ACC112 (cell line): ENCODE measurements at regions not wholly inside any gene's neighbourhood (a gene's known extent, or its start where the extent isn't known, plus 50 kb on each side); places are given as distances from the start of the nearest gene placed in this dataset.

Source experiments
- H2AFZ ChIP-seq: fragments of 200-600 bp; sonication (generic); one replicate; pipeline ENCODE4 v1.6.0; 2017; ENCODE audit warnings: antibody characterized with exemption, low read length; ENCODE audit not compliant: unreplicated experiment
- H3K27ac ChIP-seq: fragments of 200-600 bp; sonication (generic); 2 replicates; pipeline ENCODE4 v1.5.1; 2014; ENCODE audit warnings: low read depth, mild to moderate bottlenecking, antibody characterized with exemption, low read length, moderate library complexity
- H3K27me3 ChIP-seq: fragments of 200-600 bp; sonication (generic); 2 replicates; pipeline ENCODE4 v1.6.1; 2014; ENCODE audit warnings: mild to moderate bottlenecking, antibody characterized with exemption, low read length, moderate library complexity, mixed read lengths; ENCODE audit not compliant: insufficient read depth
- H3K36me3 ChIP-seq: fragments of 200-600 bp; sonication (generic); 2 replicates; pipeline ENCODE4 v1.6.1; 2016; ENCODE audit warnings: mild to moderate bottlenecking, antibody characterized with exemption, low read length, moderate library complexity, mixed read lengths; ENCODE audit not compliant: insufficient read depth
- H3K4me1 ChIP-seq: fragments of 200-600 bp; sonication (generic); one replicate; pipeline ENCODE4 v1.6.1; 2016; ENCODE audit warnings: low read length, mixed read lengths; ENCODE audit not compliant: insufficient read depth, unreplicated experiment, control insufficient read depth
- H3K4me3 ChIP-seq: fragments of 200-600 bp; sonication (generic); 2 replicates; pipeline ENCODE4 v1.5.1; 2014; ENCODE audit warnings: mild to moderate bottlenecking, low read depth, low read length
- H3K79me2 ChIP-seq: fragments of 200-600 bp; sonication (generic); one replicate; pipeline ENCODE4 v1.6.0; 2016; ENCODE audit warnings: low read length; ENCODE audit not compliant: control insufficient read depth, unreplicated experiment, insufficient read depth

GRCh38 chr9:93820667-93821306, 134.4 kb downstream of the BARX1 start:
- H3K4me1 ChIP-seq, result no peaks in the 10 kb centered on the region
- no peak overlapping the region for H3K4me3 ChIP-seq
- H3K27ac ChIP-seq, result no peak overlapping the region

GRCh38 chr9:93819905-93820304, 135.2 kb downstream of the BARX1 start:
- H3K4me1 ChIP-seq, result no peaks in the 10 kb centered on the region
- no peak overlapping the region for H3K27ac ChIP-seq
- H3K36me3 ChIP-seq, result no peaks in the 10 kb centered on the region

More at GRCh38 chr9:93820667-93821306, 134.4 kb downstream of the BARX1 start:
- H3K79me2 ChIP-seq, result no peaks in the 10 kb centered on the region
- peaks cover 92% of the 10 kb centered on the region for H3K27me3 ChIP-seq
- H2AFZ ChIP-seq, result no peak overlapping the region
- H3K36me3 ChIP-seq, result no peaks in the 10 kb centered on the region

GRCh38 chr9:93818827-93819472, 136.2 kb downstream of the BARX1 start:
- Histone ChIP-seq H2AFZ (no peak overlapping the region), H3K27me3 (peaks cover 91% of the 10 kb centered on the region), H3K27ac (no peak overlapping the region), H3K79me2 (no peaks in the 10 kb centered on the region), H3K36me3 (no peaks in the 10 kb centered on the region), H3K4me1 (no peaks in the 10 kb centered on the region), H3K4me3 (no peak overlapping the region)

More at GRCh38 chr9:93819905-93820304, 135.2 kb downstream of the BARX1 start:
- Histone ChIP-seq H3K27me3 (peaks cover 91% of the 10 kb centered on the region), H3K4me3 (no peak overlapping the region), H2AFZ (no peak overlapping the region), H3K79me2 (no peaks in the 10 kb centered on the region)

- Histone ChIP-seq H3K36me3 (no peaks in the 10 kb centered on the region), H3K4me1 (no peaks in the 10 kb centered on the region), H3K4me3 (no peak overlapping the region), H3K79me2 (no peaks in the 10 kb centered on the region), H3K27me3 (peaks cover 92% of the 10 kb centered on the region), H3K27ac (no peak overlapping the region), H2AFZ (no peak overlapping the region)
Observed at GRCh38 chr9:93818237-93818636, 136.9 kb downstream of the BARX1 start.

- Histone ChIP-seq H3K4me3 (no peak overlapping the region), H3K36me3 (no peaks in the 10 kb centered on the region), H3K4me1 (no peaks in the 10 kb centered on the region), H2AFZ (no peak overlapping the region), H3K79me2 (no peaks in the 10 kb centered on the region), H3K27ac (no peak overlapping the region), H3K27me3 (peaks cover 86% of the 10 kb centered on the region)
Observed at GRCh38 chr9:93815677-93816076, 139.5 kb downstream of the BARX1 start.

- Histone ChIP-seq H3K27me3 (peaks cover 87% of the 10 kb centered on the region), H3K79me2 (no peaks in the 10 kb centered on the region), H3K4me3 (no peak overlapping the region), H2AFZ (no peak overlapping the region), H3K4me1 (no peaks in the 10 kb centered on the region), H3K27ac (no peak overlapping the region), H3K36me3 (no peaks in the 10 kb centered on the region)
Observed at GRCh38 chr9:93815135-93815534, 140.0 kb downstream of the BARX1 start.

- H2AFZ ChIP-seq, result no peak overlapping the region
Observed at GRCh38 chr9:93814077-93814956, 140.8 kb downstream of the BARX1 start.

GRCh38 chr9:93813221-93814076, 141.7 kb downstream of the BARX1 start:
- H3K4me3 ChIP-seq, result no peak overlapping the region
- H3K79me2 ChIP-seq, result no peaks in the 10 kb centered on the region
- H3K36me3 ChIP-seq, result no peaks in the 10 kb centered on the region
- peaks cover 88% of the 10 kb centered on the region for H3K27me3 ChIP-seq
- no peaks in the 10 kb centered on the region for H3K4me1 ChIP-seq
- no peak overlapping the region for H2AFZ ChIP-seq
- no peak overlapping the region for H3K27ac ChIP-seq

More at GRCh38 chr9:93814077-93814956, 140.8 kb downstream of the BARX1 start:
- H3K4me3 ChIP-seq, result no peak overlapping the region
- no peak overlapping the region for H3K27ac ChIP-seq
- H3K36me3 ChIP-seq, result no peaks in the 10 kb centered on the region
- H3K27me3 ChIP-seq, result peaks cover 87% of the 10 kb centered on the region
- no peaks in the 10 kb centered on the region for H3K79me2 ChIP-seq
- no peaks in the 10 kb centered on the region for H3K4me1 ChIP-seq

- Histone ChIP-seq H3K27me3 (peaks cover 93% of the 10 kb centered on the region), H3K36me3 (no peaks in the 10 kb centered on the region), H3K4me3 (no peak overlapping the region), H3K27ac (no peak overlapping the region), H2AFZ (no peak overlapping the region), H3K4me1 (no peaks in the 10 kb centered on the region), H3K79me2 (no peaks in the 10 kb centered on the region)
Observed at GRCh38 chr9:93812410-93812668, 142.8 kb downstream of the BARX1 start.
